Lung (tissue), 11 donors: ENCODE measurements at regions not wholly inside any gene's neighbourhood (a gene's known extent, or its start where the extent isn't known, plus 50 kb on each side); places are given as distances from the start of the nearest gene placed in this dataset.
A peak's percentile ranks its signal among the peaks of the same experiment; 100 is the strongest.

Source experiments
- ATAC-seq: fragments of 200-7000 bp; cut with Tn5 transposase; one replicate; pipeline ENCODE4 v1.9.1; 2020; ENCODE audit warnings: moderate number of reproducible peaks; ENCODE audit not compliant: insufficient read depth, low FRiP score
- DNase-seq, 3 donors: peaks; one replicate each; pipeline ENCODE4 v3.0.0-alpha.2; 2013 to 2017
- H3K27ac ChIP-seq, 2 donors: one replicate each; pipeline ENCODE4 v1.5.1; 2013; ENCODE audit warnings: mild to moderate bottlenecking in 2 of 2, moderate library complexity in 2 of 2, control low read depth in 1 of 2, inconsistent platforms in 1 of 2, low read depth in 1 of 2, low read length in 1 of 2
- H3K27me3 ChIP-seq, 3 donors: one replicate each; pipeline ENCODE4 v1.5.1; 2013; ENCODE audit warnings: low read length in 2 of 3; ENCODE audit not compliant: control insufficient read depth in 3 of 3, insufficient read depth in 3 of 3
- H3K36me3 ChIP-seq, 4 donors: one replicate each; pipeline ENCODE4 v1.5.1; 2013; ENCODE audit warnings: low read length in 4 of 4, mild to moderate bottlenecking in 1 of 4, moderate library complexity in 1 of 4; ENCODE audit not compliant: control insufficient read depth in 4 of 4, insufficient read depth in 4 of 4
- H3K4me1 ChIP-seq, 5 donors: one replicate each; pipeline ENCODE4 v1.5.1; 2013; ENCODE audit warnings: low read length in 5 of 5, mild to moderate bottlenecking in 2 of 5, moderate library complexity in 1 of 5; ENCODE audit not compliant: control insufficient read depth in 5 of 5, insufficient read depth in 5 of 5
- H3K4me3 ChIP-seq: one replicate; pipeline ENCODE4 v1.5.1; 2013; ENCODE audit warnings: mild to moderate bottlenecking, control low read depth, moderate library complexity
- H3K9ac ChIP-seq, 2 donors: one replicate each; pipeline ENCODE4 v1.5.1; 2013; ENCODE audit warnings: low read length in 2 of 2, control low read depth in 1 of 2; ENCODE audit not compliant: insufficient read depth in 1 of 2
- H3K9me3 ChIP-seq, 4 donors: one replicate each; pipeline ENCODE4 v1.5.1; 2013; ENCODE audit warnings: low read length in 3 of 4, mild to moderate bottlenecking in 1 of 4, moderate library complexity in 1 of 4; ENCODE audit not compliant: control insufficient read depth in 4 of 4, insufficient read depth in 3 of 4
- WGBS, 2 donors: extraction: QIAGEN DNeasy Blood & Tissue Kit; methylation state at CpG; one replicate each; pipeline ENCODE4 v1.1.7; 2013; 5-methylcytosine and 5-hydroxymethylcytosine counted together
- TF ChIP-seq, protein P1 (sequence below): IDR thresholded peaks from 2 replicates; pipeline ENCODE4 v1.5.1; 2012; ENCODE audit warnings: mild to moderate bottlenecking; ENCODE audit errors: control extremely low read depth, extremely low read depth
- donor health status: control.
- donor health status: control.
- donor health status: Bipolar disorder and iron deficiency.
- donor health status: healthy.
- donor health status: DM: yes; HTN: yes; CAD: no.

DNA sequence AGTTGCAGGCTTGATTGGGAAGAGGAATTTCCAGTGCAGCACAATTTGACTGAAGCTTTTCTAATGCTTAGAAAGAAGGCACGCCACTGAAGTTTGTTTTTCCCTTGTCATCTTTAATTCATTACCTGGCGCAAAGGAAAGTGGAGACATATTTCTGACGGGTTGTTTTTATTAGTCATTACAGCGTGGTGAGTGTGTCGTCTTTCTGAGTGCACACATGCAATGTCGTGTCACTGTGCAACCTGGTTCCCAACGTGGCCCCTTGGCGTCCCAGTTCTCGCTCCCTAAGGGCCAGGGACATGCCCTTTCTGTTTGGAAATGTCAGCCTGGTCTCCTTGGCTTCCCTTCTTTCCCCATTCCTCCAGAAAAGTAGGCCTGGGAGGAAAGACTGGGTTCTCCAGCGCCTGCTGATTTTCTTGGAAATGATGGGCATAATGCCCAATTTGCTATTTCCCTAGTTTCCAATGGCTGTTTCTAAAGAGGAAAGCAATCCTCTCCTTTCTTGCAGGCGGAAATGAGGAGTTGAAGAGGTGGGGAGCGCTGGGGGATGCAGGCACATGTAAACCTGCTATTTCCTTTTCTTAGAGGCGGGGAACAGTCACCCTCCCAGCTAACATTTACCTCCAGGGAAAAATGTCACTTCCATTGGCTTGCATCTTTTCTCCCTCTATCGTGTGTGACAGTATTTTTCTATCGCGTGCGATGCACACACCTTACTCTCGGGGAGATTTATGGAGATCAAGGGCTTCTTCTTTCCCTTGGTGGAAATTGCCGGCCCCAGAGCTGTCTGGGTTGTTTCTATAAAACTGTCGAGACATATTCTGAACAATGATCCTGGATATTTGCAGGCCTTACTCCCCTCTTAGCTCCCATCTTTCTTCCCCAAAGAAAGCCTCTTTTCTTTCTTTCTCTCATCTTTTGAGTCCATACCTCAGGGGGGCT is 249.8 kb downstream of the ARHGAP12 start:
- no peak overlapping the region for H3K27ac ChIP-seq
- TF ChIP-seq, protein P1, sequence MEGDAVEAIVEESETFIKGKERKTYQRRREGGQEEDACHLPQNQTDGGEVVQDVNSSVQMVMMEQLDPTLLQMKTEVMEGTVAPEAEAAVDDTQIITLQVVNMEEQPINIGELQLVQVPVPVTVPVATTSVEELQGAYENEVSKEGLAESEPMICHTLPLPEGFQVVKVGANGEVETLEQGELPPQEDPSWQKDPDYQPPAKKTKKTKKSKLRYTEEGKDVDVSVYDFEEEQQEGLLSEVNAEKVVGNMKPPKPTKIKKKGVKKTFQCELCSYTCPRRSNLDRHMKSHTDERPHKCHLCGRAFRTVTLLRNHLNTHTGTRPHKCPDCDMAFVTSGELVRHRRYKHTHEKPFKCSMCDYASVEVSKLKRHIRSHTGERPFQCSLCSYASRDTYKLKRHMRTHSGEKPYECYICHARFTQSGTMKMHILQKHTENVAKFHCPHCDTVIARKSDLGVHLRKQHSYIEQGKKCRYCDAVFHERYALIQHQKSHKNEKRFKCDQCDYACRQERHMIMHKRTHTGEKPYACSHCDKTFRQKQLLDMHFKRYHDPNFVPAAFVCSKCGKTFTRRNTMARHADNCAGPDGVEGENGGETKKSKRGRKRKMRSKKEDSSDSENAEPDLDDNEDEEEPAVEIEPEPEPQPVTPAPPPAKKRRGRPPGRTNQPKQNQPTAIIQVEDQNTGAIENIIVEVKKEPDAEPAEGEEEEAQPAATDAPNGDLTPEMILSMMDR: no peak
- 80 to 88% methylated on average over 20 of the region's 20 CpGs for WGBS, 2 donors
- H3K4me1 ChIP-seq: peaks cover 0 to 11% (median 0%) of the 10 kb centered on the region in 5 donors
- no peaks in the 10 kb centered on the region for H3K27me3 ChIP-seq
- DNase-seq (peak in 2 of 3 donors; percentile 23 to 75), ATAC-seq (no peak)
- H3K36me3 ChIP-seq: no peaks in the 10 kb centered on the region
- peaks cover 0 to 6% (median 5%) of the 10 kb centered on the region in 4 donors for H3K9me3 ChIP-seq
- H3K4me3 ChIP-seq: no peak overlapping the region
- no peak overlapping the region for H3K9ac ChIP-seq

DNA sequence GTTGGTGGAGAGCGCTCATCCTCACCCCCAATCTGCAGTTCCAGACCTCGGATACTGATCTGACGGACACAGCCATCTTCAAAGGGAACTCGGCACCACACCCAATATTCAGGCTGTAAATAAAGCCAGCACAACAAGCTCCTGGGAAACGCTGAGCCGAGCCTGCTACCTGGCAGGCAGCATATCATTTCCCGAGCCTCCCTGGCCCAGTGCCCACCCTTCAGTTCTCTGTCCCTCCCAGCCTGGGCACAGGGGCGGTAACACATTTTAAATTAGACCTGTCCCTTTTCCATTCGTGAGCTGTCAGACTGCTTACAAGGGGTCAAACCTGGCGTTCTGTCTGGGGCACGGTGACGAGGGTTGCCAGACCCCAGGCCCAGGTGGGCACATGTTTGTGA is 250.5 kb downstream of the ARHGAP12 start:
- no peaks in the 10 kb centered on the region for H3K36me3 ChIP-seq
- DNase-seq (no peak), ATAC-seq (no peak)
- peaks cover 0 to 7% (median 5%) of the 10 kb centered on the region in 4 donors for H3K9me3 ChIP-seq
- H3K4me1 ChIP-seq: peaks cover 0 to 11% (median 0%) of the 10 kb centered on the region in 5 donors
- WGBS, 2 donors: 70 to 76% methylated on average over 12 of the region's 12 CpGs
- no peaks in the 10 kb centered on the region for H3K27me3 ChIP-seq
- no peak overlapping the region for H3K9ac ChIP-seq
- no peak overlapping the region for H3K27ac ChIP-seq
- TF ChIP-seq, protein P1: no peak
- H3K4me3 ChIP-seq: no peak overlapping the region

DNA sequence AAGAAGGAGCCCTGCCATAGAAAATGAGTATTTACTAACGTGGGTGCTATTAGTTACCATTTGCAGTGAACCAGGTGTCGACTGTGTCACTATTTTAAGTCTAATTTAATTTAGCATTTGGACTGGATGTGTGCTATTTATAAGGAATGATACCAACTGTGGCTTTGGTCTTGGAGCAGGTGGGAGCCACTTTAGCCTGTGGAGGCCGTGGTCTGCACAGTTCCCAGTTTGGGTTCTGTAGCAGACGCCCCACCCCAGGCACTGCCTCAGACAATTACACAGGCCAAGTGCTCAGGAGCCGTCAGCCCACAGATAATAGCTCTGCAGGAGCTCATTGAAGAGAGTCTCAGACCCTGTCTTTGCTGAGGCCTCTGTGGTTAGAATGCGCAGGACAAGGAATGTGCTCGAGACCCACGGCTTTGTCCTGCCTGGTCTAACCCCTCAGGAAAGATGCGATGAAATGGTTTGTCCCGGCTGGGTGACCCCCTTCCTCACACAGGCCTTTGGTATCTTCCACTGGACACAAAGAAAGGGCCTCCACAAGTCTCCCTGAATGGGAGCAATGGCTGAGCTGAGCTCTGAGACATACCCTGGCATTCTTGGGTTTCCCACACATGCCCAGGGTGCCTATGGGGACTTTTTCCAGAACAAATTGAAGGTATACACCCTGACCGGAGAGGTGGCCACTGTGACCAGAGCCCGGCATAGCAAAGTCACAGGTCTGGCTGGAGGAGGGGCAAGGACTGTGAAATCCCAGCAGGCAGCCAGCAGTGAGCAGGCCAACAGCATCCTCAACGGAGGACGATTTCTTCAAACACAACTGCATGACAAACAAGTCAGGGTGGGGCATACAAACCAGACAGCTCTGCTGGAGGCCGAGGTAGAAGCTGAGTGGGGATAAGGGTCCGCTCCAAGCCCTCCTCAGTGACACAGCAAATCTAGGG is 251.2 kb downstream of the ARHGAP12 start:
- Histone ChIP-seq H3K9ac (no peak overlapping the region), H3K4me3 (no peak overlapping the region), H3K36me3 (no peaks in the 10 kb centered on the region), H3K9me3 (peaks cover 0 to 7% (median under 1%) of the 10 kb centered on the region in 4 donors), H3K27ac (peak overlapping the region in 1 of 2 donors; percentile 34), H3K27me3 (no peaks in the 10 kb centered on the region), H3K4me1 (peaks cover 0 to 11% (median 0%) of the 10 kb centered on the region in 5 donors)
- DNase-seq (no peak), ATAC-seq (no peak)
- TF ChIP-seq, protein P1: no peak
- 84 to 86% methylated on average over 16 of the region's 16 CpGs for WGBS, 2 donors
